NCI-H1105 (cell line): ENCODE measurements at regions not wholly inside any gene's neighbourhood (a gene's known extent, or its start where the extent isn't known, plus 50 kb on each side); places are given as distances from the start of the nearest gene placed in this dataset.
"Not testable (repeated sequence)": the region's sequence is repeated elsewhere in the genome, so short reads cannot be mapped to it uniquely, and the experiment has no call there.

Experiments
- DNase-seq: peaks from one replicate; lab custom pipeline; 2025; lab: John Stamatoyannopoulos, UW

DNA sequence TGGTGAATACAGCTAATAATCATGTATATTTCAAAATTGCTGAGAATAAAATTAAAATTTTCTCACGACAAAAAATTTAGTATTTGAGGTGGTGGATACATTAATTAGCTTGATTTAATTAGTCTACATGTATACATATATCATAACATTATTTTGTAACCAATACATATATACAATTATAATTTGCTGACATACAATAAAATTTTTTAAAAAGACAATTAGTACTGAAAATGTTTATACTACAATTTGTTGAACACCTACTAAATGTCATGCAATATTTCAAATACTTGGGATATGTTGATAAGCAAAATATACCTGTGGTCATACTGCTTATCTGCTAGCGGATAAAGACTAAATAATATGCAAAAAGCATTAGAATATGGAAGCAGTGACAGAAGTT lies 586.5 kb downstream of the SLITRK6 start:
- no peak for DNase-seq

DNA sequence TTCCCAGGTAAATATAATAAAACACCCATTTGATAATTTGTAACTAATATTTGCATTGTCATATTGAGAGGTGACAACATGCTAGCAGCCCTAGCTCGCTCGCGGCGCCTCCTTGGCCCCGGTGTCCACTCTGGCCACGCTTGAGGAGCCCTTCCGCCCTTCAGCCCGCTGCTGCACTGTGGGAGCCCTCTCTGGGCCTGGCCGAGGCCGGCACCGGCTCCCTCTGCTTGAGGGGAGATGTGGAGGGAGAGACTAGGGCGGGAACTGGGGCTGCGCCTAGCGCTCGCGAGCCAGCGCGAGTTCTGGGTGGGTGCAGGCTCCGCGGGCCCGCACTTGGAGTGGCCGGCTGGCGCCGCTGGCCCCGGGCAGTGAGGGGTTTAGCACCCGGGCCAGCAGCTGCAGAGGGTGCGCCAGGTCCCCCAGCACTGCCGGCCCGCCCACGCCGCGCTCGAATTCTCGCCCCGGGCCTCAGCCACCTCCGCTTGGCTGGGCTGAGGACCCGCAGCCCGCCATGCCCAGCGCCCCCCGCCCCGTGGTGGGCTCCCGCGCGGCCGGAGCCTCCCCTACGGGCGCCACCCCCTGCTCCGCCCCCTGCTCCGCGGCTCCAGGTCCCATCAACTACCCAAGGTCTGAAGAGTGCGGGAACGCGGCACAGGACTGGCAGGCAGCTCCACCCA lies 594.4 kb downstream of the SLITRK6 start:
- DNase-seq, result no peak

DNA sequence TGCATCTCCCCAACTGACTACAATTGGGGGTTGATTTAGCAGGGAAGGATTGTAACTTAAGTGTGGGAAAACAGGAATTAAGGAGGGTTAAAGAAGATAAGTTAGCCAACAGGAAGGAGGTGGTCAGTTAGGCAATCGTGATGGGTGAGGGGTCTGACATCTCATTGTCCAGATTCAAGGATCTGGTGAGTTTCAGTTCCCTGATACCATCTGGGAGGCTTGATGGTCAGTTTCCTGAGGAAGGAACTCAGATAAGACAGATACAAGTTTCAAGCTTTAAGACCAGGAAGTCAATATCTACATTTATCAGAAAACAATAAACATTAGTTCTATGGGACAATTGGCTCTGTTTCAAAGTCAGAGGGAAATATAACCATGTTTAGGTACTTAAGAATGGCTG lies 601.8 kb downstream of the SLITRK6 start:
- no peak for DNase-seq

DNA sequence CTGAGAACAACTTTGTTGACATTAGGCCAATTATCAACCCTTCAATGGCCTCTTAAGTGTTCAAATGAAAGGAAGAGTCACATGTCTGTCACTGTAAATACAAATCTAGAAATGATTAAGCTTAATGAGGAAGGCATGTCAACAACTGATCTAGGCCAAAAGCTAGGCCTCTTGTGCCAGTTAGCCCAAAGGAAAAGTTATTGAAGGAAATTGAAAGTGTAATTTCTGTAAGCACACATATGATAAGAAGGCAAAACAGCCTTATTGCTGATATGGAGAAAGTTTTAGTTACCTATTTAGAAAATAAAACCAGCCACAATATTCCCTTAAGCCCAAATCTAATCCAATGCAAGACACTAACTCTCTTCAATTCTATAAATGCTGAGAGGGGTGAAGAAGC lies 604.7 kb downstream of the SLITRK6 start:
- peak; percentile 9 for DNase-seq

DNA sequence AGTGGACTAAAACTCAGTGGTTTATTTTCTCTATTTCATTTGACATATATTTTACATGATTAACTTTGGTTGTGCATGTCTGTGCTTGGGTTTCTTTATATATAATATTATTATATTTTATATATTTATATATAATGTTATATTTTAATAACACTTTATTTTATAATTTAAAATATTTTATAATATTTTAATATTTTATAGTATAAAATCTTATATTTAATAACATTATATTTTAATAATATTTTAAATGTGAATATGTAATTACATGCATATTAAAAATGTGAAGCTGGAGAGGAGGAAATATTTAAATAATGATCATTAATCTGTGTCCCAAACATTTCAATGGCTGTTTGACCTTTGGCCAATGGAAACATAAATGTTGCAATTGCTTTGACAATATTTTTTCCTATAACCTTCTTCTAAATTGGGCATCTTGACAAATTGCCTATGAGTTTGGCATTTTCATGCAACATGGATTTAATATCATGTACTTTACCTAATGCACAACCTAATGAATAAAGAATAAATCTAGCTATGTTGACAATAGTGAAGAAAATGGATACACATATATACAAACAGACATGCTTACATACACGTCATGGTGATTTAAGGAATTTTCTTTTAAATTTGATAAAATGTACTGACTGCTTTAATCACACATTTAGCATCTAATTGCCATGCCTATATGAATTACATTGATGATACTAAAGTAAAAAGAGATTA lies 607.1 kb downstream of the SLITRK6 start:
- no peak for DNase-seq

DNA sequence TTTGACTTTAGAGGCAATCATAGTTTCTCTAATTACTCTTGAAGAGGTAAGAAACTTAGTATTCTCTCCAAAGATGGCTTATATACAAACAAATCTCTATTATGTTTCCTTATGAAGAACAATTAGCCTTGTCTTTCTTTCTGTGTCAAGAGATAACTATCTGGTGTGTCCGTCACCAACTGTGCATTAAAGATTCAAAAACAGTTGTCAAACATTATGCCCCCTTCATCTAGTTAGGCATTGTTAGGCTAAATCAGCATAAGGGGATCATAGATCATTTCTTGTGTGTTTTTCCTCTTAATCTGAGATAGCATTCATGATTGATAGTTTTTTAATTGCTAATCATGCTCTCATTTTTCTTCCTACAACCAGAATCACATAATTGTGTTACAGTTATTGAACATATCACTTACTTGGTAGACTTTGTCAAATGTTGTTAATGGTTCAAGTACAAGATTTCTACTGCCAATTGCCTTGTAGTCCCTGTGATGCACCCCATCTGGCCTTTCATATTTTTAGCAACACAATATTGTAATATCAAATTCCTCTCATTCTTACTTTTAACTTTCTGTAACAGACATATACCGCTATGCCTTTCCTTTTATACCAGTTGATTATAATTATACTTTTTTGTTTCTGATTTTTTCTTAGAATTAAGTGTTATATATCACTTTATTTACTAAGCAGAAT lies 612.7 kb downstream of the SLITRK6 start:
- DNase-seq, result no peak

DNA sequence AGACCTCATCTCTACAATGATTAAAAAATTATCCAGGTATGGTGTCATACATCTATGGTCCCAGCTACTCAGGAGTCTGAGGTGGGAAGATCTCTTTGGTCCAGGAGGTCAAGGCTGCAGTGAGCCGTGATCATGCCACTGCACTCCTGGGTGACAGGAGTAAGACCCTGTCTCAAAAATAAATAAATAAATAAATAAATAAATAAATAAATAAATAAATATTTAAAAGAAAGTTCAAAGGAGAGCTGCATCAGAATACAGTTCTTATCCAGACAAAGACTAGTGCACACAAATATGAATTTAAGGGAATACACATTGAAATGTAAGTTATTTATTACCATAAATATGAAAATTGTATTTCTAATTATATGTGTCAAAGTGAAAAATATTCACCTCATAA lies 624.9 kb downstream of the SLITRK6 start:
- DNase-seq, result no peak

DNA sequence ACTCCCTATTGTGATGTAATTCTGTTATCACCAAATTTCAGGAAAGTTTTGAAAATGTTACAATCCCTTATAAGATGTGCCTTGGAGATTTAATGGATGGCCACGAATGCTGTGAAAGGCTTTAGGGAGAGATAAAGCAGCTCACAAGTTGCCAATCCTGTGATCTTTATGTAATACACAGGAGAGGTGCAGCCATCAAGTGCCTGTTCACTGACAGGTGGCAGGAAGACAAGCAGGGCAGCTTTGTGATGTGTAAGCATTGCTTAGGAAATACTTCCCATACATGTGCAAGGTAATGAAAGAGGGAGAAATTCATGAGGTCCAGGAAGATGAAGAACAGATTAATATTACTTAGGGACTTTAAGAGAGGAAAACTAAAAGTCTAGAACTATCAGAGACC lies 628.8 kb downstream of the SLITRK6 start:
- no peak for DNase-seq

DNA sequence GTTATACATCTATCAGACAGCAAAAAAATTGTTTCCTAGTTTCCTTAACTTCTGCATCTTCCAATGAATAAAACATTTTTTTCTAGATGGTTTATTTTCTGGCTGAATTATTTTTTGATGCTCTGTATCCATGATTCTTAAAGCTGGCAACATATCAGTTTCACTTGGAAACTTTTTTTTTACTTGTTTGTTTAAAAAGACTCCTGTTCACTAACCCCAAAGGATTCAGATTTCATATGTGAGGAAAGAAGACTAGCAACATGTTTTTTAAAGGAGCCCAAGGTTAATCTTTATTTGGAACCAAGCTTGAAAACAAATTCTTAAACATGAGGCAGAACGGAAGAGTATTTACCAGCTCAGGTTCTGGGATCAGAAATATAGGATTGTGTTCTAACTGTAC lies 632.3 kb downstream of the SLITRK6 start:
- no peak for DNase-seq

DNA sequence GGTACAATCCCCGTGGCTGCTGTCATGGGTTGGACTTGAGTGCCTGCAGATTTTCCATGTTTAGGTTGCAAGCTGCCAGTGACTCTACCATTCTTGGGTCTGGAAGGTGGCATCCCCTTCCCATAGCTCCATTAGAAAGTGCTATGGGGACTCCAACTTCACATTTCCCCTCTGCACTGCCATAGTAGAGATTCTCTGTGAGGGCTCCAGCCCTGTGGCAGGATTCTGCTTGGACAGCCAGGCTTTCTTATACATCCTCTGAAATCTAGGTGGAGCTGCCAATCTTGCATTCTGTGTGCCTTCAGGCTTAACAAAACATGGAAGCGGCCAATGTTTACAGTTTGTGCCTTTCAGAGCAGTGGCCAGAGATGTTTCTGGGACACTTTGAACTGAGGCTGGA lies 636.2 kb downstream of the SLITRK6 start:
- no peak for DNase-seq

DNA sequence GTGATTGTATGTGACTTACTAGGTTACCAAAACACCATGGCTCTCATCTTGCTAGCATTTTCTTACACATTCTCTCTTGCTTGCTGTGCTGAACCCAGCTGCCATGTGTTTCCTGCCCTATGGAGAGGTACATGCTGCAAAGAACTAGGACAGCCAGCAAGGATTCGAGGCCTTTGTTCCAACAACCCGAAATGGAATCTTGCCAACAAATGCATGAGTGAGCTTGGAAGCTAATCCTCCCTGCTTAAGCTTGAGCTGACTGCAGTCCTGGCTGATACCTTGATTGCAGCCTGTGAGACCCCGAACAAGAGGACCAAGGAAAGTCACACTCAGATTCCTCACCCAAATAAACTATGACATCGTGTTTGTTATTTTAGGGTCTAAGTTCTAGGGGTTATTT lies 651.2 kb downstream of the SLITRK6 start:
- peak; percentile 66 for DNase-seq

DNA sequence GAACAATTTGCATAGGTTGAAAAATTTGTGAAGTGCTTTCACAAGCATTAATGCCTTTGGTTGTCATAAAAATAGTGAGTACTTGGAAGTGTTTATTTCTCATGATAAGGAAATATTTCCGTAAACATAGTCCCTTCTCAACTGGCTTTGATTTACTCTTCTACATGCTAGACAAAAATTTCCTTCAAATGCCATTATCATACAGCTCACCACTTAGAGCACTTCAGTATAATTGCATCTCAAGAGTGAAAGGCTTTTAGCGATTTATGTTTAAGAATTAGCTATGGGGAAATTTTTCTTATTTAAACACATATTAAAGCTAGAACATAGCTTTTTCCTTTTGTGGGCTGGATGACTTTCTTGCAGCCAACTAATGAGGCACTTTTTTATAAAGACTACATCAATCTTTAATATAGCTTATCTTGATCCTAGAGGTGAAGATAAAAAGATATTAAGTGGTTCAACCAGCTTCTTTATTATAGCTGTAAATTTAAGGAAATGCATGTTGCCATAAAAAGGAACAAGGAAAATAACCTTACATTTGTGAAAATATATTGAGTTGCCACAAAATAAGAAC lies 656.8 kb downstream of the SLITRK6 start:
- no peak for DNase-seq

DNA sequence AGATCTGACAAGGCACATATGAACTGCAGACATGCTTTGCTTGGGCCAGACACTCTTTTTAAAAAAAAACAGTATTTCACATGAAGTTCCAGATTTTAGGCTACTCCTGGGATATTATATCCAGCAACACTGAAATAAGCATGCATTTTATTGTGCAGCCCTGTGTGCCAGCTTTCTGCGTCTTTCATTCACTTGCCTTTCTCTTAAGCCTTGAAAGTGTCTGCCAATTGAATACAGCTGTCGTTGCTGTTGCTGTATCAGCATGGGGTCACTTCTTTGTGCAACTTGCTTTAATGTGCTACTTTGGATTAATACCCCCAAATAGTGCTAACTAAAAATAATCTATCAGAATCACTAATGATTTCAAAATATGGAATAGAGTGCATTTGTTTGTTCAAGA lies 657.8 kb downstream of the SLITRK6 start:
- no peak for DNase-seq

DNA sequence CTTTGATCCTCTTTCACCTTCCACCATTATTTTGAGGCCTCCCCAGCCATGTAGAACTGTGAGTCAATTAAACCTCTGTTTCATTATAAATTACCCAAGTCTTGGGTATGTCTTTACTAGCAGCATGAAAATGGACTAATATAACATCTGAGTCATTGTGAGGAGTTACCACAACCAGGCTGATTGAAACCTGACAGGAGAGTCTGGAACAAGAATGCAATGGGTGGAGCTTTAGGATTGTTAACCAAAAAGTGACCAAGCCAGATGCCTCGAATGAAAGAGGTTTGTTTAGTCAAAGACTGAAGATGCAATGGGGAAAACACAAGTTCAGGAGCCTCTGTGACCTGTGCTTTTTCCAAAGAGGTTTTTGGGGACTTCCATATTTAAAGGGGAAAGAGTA lies 659.0 kb downstream of the SLITRK6 start:
- DNase-seq, result no peak

DNA sequence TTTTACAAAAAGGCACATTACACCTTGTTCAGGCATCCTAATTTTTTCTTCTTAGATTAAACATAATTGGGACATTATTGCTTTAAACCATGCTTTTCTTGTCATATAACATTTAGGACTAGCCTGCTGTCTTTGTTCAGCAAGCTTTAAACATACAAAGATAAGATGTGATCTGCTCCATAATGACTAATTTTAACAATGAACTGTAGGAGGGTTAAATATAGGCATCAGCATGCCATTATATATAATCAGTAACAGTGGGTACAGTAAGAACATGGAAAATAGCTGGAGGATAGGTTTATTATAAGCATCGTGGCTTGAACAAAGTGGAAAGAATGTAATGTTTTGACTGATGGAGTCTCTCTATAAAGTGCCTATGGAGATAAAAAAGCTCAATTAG lies 661.7 kb downstream of the SLITRK6 start:
- no peak for DNase-seq

DNA sequence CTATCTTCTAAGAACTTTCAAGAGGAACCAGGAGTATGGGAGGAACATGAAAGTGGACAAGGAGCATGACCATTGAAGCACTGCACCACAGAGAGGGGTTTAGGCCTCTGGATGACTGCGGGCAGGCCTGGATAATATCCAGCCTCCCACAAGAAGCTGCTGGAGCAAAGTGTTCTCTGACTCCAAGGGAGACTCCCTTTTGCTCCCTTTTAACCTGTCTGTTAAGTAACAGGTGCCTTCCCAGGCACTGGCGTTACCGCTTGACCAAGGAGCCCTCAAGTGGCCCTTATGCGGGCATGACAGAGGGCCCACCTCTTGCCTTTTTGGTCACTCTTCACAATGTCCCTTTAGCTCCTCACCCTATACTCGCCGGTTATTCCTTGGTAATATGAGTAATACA lies 666.2 kb downstream of the SLITRK6 start:
- no peak for DNase-seq

DNA sequence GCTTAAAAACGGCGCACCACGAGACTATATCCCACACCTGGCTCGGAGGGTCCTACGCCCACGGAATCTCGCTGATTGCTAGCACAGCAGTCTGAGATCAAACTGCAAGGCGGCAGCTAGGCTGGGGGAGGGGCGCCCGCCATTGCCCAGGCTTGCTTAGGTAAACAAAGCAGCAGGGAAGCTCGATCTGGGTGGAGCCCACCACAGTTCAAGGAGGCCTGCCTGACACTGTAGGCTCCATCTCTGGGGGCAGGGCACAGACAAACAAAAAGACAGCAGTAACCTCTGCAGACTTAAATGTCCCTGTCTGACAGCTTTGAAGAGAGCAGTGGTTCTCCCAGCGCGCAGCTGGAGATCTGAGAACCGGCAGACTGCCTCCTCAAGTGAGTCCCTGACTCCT lies 675.7 kb downstream of the SLITRK6 start:
- not testable (repeated sequence) for DNase-seq

DNA sequence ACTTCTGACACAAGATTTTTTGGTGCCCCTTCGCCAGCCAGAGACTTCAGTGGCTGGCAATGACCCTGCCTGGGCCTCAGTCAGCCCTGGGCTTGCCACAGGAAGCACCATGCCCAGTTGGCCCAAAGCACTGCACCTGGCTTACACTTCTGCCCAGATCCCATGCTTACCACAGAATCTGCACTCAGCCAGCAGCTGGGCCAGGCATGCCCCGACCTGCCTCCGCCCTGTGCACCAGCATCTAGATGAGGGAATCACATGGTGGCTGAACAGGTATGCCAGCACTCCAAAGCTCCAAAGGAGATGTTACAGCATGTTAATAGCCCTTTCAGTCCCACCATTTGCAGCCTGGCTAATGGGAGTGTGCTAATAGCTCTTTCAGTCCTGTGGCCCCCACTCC lies 690.9 kb downstream of the SLITRK6 start:
- DNase-seq, result peak; percentile 46

DNA sequence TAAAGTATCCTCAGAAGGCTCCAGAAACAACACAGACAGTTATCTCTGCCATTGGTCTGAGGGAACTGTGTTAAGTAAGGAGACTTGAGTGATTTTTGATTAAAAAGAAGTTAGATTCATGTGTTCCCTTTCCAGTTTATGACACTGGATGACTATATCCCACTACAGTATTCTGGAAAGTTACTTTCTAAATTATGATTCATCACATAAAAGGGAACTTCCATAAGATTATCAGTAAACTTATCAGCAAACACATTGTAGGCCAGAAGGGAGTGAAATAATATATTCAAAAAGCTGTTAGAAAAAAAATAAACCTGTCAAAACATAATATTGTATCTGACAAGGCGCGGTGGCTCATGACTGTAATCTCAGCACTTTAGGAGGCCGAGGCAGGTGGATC lies 700.0 kb downstream of the SLITRK6 start:
- no peak for DNase-seq

DNA sequence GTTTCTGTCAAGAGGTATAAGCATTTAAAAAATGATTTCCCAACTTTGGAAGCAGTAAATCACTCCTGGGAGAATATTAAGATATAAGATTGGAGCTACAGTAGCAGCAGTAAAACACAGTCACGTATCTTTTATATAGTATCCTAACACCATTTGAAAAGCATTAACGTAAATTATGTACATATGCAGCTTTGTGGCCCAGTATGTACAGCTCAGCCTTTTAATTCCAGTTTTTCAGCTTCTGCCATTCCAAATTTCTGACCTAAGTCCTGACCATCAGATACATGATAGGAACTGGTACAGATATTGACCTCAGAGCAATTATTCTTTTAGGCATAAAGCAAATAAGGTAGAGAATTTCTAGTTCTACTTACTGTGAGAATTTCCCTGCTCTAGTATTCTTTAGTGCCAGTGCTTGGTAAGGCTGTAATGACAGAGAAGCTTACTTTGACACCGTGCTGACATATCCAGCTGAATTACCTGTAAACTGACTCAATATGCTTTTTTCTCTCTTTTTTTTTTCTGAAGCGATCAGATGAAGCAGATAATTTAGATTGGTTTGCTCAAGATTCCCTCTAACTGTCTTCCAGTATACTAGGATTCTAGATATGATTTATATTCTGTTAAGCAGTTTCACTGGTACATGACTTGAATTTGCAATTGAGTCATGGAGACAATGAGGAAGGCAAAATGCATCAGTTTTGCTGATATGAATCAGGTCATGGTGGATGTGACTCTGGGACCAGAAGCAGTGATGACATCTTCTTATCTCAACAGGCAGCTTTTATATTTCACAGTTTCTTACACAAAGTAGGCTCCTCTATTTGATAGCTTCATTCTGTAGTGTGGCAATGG lies 703.6 kb downstream of the SLITRK6 start:
- no peak for DNase-seq

DNA sequence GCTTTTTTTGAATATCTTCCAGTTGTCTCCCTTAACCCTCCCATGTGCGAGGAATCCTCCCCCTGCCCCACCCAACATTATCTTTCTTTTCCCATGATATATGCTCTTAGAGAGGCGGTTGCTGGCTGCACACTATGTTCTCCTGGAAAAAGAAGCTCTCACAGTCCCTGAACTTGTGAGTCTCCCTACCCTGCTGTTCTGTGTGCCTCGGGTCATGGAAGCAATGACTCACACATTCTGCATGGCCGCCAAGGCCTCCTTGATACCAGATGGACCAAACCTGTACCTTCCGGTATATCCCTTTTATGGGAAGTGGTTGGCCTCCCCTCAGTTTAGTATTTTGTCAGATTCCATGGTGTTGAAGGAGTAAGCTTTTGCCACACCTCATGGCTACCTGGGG lies 705.4 kb downstream of the SLITRK6 start:
- no peak for DNase-seq

DNA sequence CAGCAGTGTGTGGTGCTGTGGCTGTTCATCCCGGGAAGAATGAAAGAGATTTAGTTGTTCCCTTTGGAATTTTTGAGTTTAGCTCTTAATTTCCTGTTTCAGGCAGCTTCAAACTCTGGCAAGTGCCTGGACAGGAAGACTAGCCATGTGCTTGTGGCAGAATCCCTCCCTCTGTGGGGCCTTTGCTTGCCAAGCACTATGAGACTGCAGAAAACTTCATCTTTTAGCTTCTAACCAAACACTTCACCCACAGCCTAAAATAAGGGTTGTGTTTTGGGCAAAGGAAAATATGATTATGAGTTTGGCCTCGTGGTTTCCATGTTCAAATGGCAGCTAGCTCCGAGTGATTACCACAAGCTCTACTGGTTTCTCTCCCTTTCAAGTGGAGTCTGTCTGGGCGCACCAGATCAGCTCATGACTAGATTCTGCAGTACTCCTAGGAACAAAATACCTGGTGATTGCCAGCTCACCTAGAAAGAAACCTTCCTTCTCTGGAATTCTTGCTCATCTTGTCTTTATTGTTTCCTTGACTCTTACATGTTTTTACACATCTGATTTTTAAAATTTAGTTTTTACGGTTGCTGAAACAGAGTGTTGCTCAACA lies 707.5 kb downstream of the SLITRK6 start:
- DNase-seq, result no peak
